Endothelial cell of umbilical vein (primary cell): ENCODE measurements at regions not wholly inside any gene's neighbourhood (a gene's known extent, or its start where the extent isn't known, plus 50 kb on each side); places are given as distances from the start of the nearest gene placed in this dataset.

Source experiments
- BruUV-seq: library from RNA; stranded (reverse); fragments of 400-500 nt; replicated peaks from 2 replicates; lab custom pipeline; 2021; lab: Mats Ljungman, UMichigan
- CTCF ChIA-PET: fragments of 300-600, 350-600 bp; sonication (Branson Sonifier 250); formaldehyde crosslinking; loops from one replicate; lab custom pipeline; 2021; ENCODE audit warnings: antibody characterized with exemption, inconsistent platforms; lab: Charles Lee
- POLR2A ChIA-PET: fragments of 300-600, 350-600 bp; sonication (Branson Sonifier 250); formaldehyde crosslinking; loops from one replicate; lab custom pipeline; 2021; ENCODE audit warnings: antibody characterized with exemption, inconsistent platforms; lab: Charles Lee
- DNase-seq: peaks from one replicate; pipeline ENCODE4 v3.0.0-alpha.2; 2011; ENCODE audit warnings: low read depth, low spot score
- FAIRE-seq: peaks from 2 replicates; lab custom pipeline; 2011; peaks lifted over from hg19 to GRCh38; lab: Jason Lieb, UNC
- H2AFZ ChIP-seq: 2 replicates; pipeline ENCODE4 v1.6.0; 2012; ENCODE audit warnings: low read depth, low read length, control low read depth, inconsistent platforms
- H3K27ac ChIP-seq: 2 replicates; pipeline ENCODE4 v1.5.1; 2011; ENCODE audit warnings: low read depth, mild to moderate bottlenecking, control low read depth, low read length, moderate library complexity; ENCODE audit not compliant: insufficient read depth
- H3K27me3 ChIP-seq, 2 experiments: 2 replicates each; pipeline versions ENCODE4 v1.6.0 to v1.6.1; 2011; ENCODE audit warnings: low read length in 2 of 2, mixed read lengths in 1 of 2; ENCODE audit not compliant: control insufficient read depth in 2 of 2, insufficient read depth in 2 of 2
- H3K36me3 ChIP-seq, 2 experiments: 2 replicates in 1 of 2; 3 replicates in 1 of 2; pipeline ENCODE4 v1.5.1; 2011; ENCODE audit warnings: low read length in 2 of 2, mild to moderate bottlenecking in 1 of 2, moderate library complexity in 1 of 2; ENCODE audit not compliant: control insufficient read depth in 2 of 2, insufficient read depth in 2 of 2; ENCODE audit errors: extremely low read depth in 1 of 2
- H3K4me1 ChIP-seq: 3 replicates; pipeline ENCODE4 v1.5.1; 2011; ENCODE audit warnings: mild to moderate bottlenecking, low read length; ENCODE audit not compliant: control insufficient read depth, insufficient read depth; ENCODE audit errors: extremely low read depth
- H3K4me2 ChIP-seq: 2 replicates; pipeline ENCODE4 v1.6.1; 2011; ENCODE audit warnings: low read length, control low read depth, mixed read lengths; ENCODE audit not compliant: insufficient read depth
- H3K4me3 ChIP-seq, 3 experiments: fragments of 200-600 bp in 1 of 3; sonication (generic), shearing (Covaris generic) in 1 of 3; replicated peaks in 1 of 3; 2 replicates each; pipeline ENCODE4 v1.5.1; 2011 to 2016; ENCODE audit warnings: control low read depth in 3 of 3, low read length in 3 of 3, mild to moderate bottlenecking in 2 of 3, inconsistent platforms in 1 of 3, low read depth in 1 of 3, moderate library complexity in 1 of 3; ENCODE audit not compliant: insufficient read depth in 1 of 3
- H3K79me2 ChIP-seq: 2 replicates; pipeline ENCODE4 v1.6.0; 2012; ENCODE audit warnings: low read length, inconsistent platforms; ENCODE audit not compliant: control insufficient read depth, insufficient read depth
- H3K9ac ChIP-seq: replicated peaks from 2 replicates; pipeline ENCODE3; 2011; ENCODE audit warnings: low read length, control low read depth; ENCODE audit not compliant: insufficient read depth; ENCODE audit errors: extremely low read depth
- H3K9me1 ChIP-seq: replicated peaks from 3 replicates; pipeline ENCODE4 v1.6.0; 2011; ENCODE audit warnings: mild to moderate bottlenecking, low read length; ENCODE audit not compliant: control insufficient read depth, insufficient read depth; ENCODE audit errors: extremely low read depth
- H3K9me3 ChIP-seq: replicated peaks from 2 replicates; pipeline ENCODE4 v1.5.1; 2012; ENCODE audit warnings: low read length, inconsistent platforms; ENCODE audit not compliant: control insufficient read depth, insufficient read depth
- H4K20me1 ChIP-seq: replicated peaks from 2 replicates; pipeline ENCODE3; 2011; ENCODE audit warnings: mild to moderate bottlenecking, low read length; ENCODE audit not compliant: control insufficient read depth, insufficient read depth; ENCODE audit errors: extremely low read depth
- CTCF ChIP-seq, 2 donors: IDR thresholded peaks; 1 replicate in 1 of 2; 2 replicates in 1 of 2; pipeline ENCODE4 v1.5.1; 2011; ENCODE audit warnings: low read length in 2 of 2, mild to moderate bottlenecking in 2 of 2, moderate library complexity in 2 of 2, control low read depth in 1 of 2, inconsistent platforms in 1 of 2, low read depth in 1 of 2; ENCODE audit not compliant: insufficient read depth in 1 of 2; ENCODE audit errors: extremely low read depth in 1 of 2
- FOS ChIP-seq: IDR thresholded peaks from 2 replicates; pipeline ENCODE4 v1.6.1; 2011; ENCODE audit warnings: mild to moderate bottlenecking, low read length, moderate library complexity, borderline replicate concordance; ENCODE audit not compliant: insufficient read depth
- GATA2 ChIP-seq: IDR thresholded peaks from 2 replicates; pipeline ENCODE4 v1.7.0; 2011; ENCODE audit warnings: low read depth, mild to moderate bottlenecking, moderate library complexity, mixed read lengths, low read length; ENCODE audit not compliant: insufficient read length, insufficient read depth
- POLR2AphosphoS5 ChIP-seq: IDR thresholded peaks from 2 replicates; pipeline ENCODE4 v1.6.1; 2012; ENCODE audit warnings: low read depth, mild to moderate bottlenecking, control low read depth, low read length, moderate library complexity; ENCODE audit not compliant: insufficient read depth
- dilution Hi-C: fragments of 300-500 bp; cut with MboI; formaldehyde crosslinking; loops from one replicate; pipeline ENCODE4 v1.15.0; 2019; ENCODE audit warnings: low sequenced_read_pairs; ENCODE audit not compliant: extremely low pct_ligation_motif_present
- intact Hi-C: fragments of 100-400 bp; cut with micrococcal nuclease; formaldehyde crosslinking; loops from one replicate; pipeline ENCODE4 v1.10.0; 2022
- TF ChIP-seq, protein P1 (sequence below): IDR thresholded peaks from 2 replicates; pipeline ENCODE4 v1.6.1; 2011; ENCODE audit not compliant: insufficient read depth, insufficient read length

DNA sequence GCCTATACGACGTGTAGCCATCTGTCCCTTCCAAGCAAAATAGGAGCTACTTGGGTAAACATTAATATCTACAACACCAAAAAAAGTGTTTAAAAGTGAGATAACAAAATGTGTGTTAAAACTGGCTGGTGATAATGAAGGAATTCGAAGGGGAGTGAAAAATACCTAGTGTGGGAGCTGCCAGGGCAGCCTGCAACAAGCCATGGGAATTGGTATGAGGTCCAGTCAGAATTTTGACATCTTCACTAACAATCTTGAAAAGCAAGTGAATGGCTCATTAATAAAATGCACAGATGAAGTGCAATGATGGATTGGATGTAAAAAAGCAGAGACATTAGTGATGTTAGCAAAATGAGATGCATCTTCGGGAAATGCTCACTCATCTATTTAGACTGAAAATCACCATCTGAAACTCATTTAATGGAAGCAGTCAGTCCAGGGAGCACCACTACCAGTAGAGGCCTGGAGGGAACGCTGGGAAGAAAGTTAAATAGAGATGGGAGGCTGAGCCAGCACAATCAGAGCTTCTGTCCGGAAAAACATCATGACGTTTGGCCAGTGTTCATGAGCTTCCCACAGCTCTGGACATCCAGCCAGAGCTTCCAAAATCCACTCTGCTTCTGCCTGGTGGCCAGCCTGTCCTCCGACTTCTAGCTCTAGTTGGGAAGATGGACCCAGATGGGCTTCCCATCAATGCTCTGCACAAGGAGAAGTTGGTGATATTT lies 405.0 kb upstream of the TMTC1 start:
- FAIRE-seq (no peak), DNase-seq (no peak)
- Histone ChIP-seq H3K27ac (no peak overlapping the region), H3K36me3 (no peaks in the 10 kb centered on the region), H3K9ac (no peak overlapping the region), H3K79me2 (no peaks in the 10 kb centered on the region), H3K4me1 (no peaks in the 10 kb centered on the region), H3K27me3 (peaks cover 0 to 2% of the 10 kb centered on the region in 2 experiments), H3K9me1 (no peaks in the 10 kb centered on the region), H3K9me3 (no peaks in the 10 kb centered on the region), H3K4me3 (no peak overlapping the region), H2AFZ (no peak overlapping the region), H4K20me1 (no peaks in the 10 kb centered on the region), H3K4me2 (no peak overlapping the region)
- TF ChIP-seq, protein P1, sequence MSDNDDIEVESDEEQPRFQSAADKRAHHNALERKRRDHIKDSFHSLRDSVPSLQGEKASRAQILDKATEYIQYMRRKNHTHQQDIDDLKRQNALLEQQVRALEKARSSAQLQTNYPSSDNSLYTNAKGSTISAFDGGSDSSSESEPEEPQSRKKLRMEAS = no peak
- intact Hi-C loops (no loop called here), dilution Hi-C loops (no loop called here)
- no TSS peak for BruUV-seq
- ChIA-PET CTCF (no interaction called here), POLR2A (no interaction called here)

DNA sequence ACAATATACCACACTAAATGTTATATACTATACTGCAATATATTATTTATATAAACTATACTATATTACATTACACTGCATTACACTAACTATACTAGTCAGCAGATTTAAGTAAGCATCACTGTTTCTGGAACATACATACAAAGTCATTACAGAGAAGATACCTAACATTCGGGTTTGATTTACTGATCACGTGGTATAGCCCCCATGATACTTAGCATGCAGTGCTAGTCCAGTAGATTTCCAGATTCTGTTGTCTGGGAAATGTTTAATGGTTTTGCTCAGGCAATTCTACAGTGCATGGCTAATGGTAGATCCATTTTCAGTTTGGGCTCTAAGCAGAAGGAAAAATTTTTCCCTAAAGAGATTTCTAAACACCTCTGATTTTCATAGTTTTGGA lies 403.7 kb upstream of the TMTC1 start:
- intact Hi-C loops = no loop called here
- Histone ChIP-seq H2AFZ (no peak overlapping the region), H3K9me3 (no peaks in the 10 kb centered on the region), H3K4me2 (no peak overlapping the region), H3K4me1 (no peaks in the 10 kb centered on the region), H3K4me3 (no peak overlapping the region), H4K20me1 (no peaks in the 10 kb centered on the region), H3K36me3 (no peaks in the 10 kb centered on the region), H3K9me1 (no peaks in the 10 kb centered on the region), H3K27ac (no peak overlapping the region), H3K27me3 (peaks cover 0 to 2% of the 10 kb centered on the region in 2 experiments), H3K9ac (no peak overlapping the region), H3K79me2 (no peaks in the 10 kb centered on the region)
- BruUV-seq = no TSS peak
- DNase-seq (no peak), FAIRE-seq (no peak)
- dilution Hi-C loops = no loop called here
- ChIA-PET CTCF (no interaction called here), POLR2A (no interaction called here)
- TF ChIP-seq CTCF (IDR thresholded peaks at IDR 0.05; ENCODE audit: extremely low read depth in 1 of 2, insufficient read depth in 1 of 2, low read depth in 1 of 2, low read length in 2 of 2) (no peak), POLR2AphosphoS5 (no peak), GATA2 (no peak), FOS (no peak)
